T-helper 9 cell (primary cell): ENCODE measurements at regions not wholly inside any gene's neighbourhood (a gene's known extent, or its start where the extent isn't known, plus 50 kb on each side); places are given as distances from the start of the nearest gene placed in this dataset.
"Not testable (repeated sequence)": the region's sequence is repeated elsewhere in the genome, so short reads cannot be mapped to it uniquely, and the experiment has no call there.

Experiments
- DNase-seq: peaks from one replicate; pipeline ENCODE4 v3.0.0-alpha.2; 2020

DNA sequence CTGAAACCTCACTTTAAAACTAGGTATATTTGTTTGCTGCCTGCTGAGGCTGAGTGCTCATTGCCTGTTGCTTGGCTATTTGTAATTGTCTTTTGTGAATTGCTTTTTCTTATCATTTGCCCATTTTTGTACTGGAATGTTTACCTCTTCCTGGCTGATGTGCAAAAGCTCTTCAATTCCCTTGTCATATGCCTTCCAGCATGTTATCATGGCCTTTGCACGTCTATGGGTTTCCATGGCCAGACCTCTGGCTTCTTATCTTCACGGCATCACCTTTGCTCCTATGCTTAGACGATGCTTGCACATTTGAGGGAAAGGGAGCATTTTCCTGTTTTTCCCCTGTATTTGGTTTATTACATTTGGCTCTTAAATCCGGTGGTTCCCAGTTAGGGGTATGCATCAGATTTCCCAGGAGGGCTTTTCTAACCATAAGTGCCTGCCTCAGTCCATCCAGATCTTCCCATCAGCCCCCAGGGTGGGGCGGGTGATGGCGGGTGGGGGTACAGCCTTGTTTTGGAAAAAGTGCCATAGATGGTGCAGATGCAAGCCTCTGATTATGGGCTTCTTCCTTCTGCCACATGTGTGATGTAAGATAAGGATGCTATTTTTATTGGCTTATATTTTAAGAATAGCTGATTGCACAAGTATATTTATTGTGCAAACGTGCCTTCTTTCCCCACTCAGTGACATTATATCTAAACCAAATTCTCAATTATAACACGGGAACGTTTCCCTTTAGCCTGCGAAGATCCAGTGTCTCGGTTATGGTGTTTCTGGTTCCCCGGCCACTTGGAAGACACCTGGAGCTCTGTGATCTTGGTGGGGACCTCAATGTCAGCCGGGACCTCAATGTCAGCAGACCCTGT, 70.6 kb upstream of the SEPTIN5 start:
- no peak for DNase-seq

DNA sequence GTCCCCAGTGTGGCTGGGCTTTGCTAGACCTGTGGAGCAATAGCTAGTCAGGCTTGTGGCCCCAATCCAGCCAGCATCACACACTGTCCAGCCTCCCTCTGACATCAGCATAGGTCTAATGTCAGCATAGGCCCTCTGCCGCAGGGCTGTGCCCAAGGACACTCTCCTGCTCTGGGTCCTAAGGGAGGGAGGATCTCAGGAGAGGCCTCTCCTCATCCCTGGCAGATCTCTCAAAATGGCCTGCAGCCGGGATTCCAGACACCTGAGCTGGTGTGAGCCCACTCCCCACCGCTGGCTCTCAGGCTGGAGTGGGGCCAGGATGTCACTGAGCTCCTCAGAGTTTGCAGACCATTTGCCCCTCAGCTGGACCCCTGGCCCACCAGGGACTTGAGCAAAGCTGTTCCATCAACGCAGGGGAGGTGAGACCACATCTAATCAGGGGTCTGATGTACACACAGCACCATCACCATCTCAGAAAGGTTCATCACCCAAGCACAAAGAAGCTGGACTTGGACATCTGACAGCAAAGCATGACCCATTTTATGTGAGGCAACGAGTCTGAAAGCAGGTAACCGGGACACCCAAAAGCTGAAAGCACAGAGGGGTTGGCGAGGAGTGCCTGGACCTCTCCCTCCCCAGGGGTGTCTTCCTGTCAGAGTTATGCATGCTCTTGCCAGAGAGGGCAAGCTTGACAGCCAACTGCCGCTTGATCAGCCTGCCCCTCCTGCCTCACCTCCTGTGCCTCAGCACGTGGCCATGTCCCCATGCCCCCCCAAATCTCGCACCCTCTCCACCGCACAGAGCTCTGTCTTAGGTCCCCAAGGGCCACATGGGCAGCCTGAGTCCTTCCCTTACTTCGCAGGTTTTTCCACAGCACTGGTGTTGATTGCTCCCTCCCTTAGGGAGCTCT, 69.7 kb upstream of the SEPTIN5 start:
- DNase-seq: no peak

DNA sequence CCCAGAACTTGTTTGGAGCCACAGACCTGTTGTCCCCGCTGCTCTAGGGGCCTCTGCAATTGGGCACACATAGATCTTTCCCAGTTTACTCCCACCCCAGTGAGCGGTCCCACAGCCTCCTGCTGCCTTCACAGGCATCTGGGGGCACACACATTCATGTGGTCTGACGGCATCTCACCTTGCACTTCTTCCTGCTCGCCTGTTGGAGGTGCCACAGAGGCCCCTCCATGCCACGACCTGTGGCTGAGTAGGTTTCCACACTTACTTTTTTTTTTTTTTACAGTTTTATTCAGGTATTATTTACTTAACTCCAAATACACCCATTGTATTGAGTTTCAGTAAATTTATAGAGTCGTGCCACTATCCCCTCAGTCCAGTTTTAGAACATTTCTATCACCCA, 68.9 kb upstream of the SEPTIN5 start:
- DNase-seq: no peak

DNA sequence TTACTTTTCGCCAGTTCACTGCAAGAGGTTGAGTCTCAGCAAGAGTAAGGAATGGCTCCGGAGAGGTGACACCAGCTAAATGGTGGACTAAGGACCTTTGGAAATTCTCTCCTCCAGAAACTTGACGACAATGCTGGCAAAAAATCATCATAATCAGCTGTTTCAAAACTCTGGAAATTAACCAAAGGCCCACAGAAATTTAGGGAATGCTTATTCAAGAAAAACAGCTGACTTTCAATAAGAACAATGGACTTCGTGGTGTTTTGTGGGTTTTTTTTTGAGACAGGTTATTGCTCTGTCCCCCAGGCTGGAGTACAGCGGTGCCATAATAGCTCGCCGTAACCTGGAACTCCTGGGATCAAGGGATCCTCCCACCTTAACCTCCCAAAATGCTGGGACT, 68.4 kb upstream of the SEPTIN5 start:
- no peak for DNase-seq

DNA sequence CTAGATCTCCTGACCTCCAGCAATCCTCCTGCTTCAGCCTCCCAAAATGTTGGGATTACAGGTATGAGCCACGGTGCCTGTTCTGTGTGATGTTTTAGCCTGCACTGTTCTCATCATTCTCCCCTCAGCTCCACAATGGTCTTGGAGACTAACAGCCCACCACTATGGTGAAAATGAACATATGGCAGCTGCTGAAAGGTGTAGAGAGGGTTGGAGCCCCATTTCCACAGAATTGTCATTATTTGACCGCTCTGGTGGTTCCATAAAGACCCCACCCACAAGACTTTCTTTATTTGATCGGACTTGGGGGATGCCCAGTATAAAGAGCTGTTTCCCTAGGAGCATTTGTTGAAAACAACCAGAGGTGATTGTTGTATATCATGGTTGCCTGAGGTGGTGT, 67.9 kb upstream of the SEPTIN5 start:
- no peak for DNase-seq

DNA sequence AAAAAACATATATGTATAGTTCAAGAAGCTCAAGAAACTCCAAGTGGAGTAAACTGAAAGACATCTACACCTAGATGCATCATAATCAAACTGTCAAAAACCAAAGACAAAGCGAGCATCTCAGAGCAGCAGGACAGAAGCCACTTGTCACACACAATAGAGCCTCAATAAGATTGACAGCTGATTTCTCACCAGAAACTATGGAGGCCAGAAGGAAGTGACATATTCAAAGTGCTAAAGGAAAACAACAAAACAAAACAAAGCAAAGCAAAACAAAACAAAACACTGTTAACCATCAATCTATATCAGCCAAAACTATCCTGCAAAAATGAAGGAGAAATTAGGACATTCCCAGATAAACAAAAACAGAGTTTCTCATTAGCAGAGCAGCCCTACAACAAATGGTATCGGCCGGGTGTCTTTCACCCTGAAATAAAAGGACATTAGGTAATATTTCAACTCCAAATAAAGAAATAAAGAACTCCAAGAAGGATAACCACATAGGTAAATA, 65.8 kb upstream of the SEPTIN5 start:
- no peak for DNase-seq

DNA sequence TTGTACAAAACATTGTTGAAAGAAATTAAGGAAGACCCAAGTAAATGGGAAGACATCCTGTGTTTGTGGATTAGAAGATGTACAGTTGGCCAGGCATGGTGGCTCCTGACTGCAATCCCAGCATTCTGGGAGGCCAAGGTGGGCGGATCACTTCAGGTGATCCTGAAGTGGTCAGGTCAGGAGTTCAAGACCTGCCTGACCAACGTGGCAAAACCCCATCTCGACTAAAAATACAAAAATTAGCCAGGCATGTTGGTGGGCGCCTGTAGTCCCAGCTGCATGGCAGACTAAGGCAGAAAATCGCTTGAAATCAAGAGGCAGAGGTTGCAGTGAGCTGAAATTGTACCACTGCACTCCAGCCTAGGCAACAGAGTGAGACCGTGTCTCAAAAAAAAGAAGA, 62.0 kb upstream of the SEPTIN5 start:
- no peak for DNase-seq

DNA sequence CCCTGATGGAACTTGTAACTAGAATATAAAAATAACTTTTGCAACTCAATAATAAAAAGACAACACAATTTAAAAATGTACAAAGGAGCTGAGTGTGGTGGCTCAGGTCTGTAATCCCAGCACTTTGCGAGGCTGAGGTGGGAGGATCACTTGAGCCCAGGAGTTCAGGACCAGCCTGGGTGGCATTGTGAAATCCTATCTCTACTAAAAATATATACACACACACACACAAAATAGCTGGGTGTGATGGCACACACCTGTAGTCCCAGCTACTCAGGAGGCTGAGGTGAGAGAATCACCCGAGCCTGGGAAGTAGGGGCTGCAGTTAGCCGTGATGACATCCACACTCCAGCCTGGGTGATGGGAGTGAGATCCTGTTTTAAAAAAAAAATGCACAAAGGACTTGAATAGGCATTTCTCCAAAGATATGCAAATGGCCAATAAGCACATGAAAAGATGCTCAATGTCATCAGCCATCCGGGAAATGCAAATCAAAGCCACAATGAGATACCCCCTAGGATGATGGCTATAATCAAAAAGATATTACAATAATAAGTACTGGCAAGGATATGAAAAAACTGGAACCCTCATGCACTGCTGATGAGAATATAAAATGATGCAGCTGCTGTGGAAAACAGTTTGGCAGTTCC, 59.8 kb upstream of the SEPTIN5 start:
- no peak for DNase-seq

DNA sequence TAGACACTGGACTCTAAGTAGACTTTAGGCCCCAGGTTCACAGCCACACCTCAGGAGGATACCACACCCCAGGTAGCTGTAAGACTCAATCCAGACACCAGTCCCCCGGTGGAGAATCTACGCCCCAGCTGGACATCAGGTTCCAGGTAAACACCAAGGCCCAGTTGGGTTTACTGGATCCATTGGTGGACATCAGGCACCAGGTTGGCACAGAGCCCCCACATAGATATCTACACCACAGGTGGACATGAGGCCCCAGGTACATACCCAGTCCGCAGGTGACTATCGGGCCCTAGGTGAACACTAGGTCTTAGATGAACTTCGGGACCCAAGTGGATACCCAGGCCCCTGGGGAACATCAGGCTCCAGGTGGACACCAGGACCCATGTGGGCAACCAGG, 58.9 kb upstream of the SEPTIN5 start:
- no peak for DNase-seq

DNA sequence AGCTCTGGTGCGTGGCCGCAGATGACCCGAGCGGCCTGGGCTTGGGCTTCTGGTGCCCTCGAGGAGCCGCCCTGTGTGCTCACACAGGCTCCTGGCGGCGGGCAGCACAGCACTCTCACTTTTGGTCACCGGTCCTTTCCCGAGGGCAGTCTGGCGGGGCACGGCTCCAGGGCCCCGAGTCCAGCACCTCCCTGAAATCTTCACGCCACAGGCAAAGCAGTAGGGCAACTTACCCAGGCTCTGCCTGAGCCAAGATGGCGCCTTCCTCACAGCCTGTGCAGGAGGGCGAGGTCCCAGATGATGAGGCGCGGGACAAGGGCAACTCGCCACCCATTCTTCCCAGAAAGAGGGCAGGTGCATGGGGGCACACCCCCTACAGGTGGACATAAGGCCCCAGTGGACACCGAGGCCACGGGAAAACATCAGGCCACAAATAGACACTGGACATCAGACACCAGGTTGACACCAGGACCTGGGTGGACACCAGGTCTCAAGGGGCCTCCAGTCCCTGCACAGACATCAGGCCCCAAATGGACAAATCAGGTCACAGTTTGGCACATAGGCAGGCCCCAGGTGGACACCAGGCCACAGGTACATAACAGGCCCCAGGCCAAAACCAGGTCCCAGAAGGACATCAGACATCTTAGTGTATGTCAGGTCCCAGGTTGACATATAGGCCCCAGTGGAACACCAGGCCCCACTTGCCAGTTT, 57.6 kb upstream of the SEPTIN5 start:
- DNase-seq: no peak

DNA sequence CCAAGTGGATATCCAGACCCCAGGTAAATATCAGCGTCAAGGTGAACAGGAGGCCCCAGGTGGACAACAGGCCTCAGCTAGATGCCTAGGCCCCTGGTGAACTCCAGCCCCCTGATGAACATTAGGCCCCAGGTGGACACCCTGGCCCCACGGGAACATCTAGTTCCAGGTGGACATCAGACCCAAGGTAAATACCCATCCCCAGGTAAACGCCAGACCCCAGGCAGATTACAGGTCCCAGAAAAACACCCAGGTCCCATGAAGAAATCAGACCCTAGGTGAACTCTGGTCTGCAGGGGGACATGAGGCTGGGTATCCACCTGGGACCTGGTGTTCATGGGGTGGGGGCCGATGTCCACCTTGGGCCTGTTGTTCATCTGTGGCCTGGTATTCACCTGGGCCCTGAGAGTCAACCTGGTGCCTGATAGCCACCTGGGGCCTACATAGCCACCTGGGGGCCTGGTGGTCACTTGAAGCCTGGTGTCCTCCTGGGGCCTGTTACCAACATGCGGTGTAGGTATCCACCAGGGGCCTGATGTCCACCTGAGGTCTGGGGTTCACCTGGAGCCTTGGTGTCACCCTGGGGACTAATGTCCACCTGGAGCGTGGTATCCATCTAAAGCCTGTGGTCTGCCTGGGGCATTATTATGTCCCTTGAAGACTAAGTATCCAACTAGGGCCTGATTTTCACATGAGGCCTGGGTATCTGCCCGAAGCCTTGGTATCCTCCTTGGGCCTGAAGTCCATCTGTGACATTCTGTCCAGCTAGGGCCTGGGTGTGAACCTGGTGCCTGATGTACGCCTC, 56.8 kb upstream of the SEPTIN5 start:
- DNase-seq: no peak

DNA sequence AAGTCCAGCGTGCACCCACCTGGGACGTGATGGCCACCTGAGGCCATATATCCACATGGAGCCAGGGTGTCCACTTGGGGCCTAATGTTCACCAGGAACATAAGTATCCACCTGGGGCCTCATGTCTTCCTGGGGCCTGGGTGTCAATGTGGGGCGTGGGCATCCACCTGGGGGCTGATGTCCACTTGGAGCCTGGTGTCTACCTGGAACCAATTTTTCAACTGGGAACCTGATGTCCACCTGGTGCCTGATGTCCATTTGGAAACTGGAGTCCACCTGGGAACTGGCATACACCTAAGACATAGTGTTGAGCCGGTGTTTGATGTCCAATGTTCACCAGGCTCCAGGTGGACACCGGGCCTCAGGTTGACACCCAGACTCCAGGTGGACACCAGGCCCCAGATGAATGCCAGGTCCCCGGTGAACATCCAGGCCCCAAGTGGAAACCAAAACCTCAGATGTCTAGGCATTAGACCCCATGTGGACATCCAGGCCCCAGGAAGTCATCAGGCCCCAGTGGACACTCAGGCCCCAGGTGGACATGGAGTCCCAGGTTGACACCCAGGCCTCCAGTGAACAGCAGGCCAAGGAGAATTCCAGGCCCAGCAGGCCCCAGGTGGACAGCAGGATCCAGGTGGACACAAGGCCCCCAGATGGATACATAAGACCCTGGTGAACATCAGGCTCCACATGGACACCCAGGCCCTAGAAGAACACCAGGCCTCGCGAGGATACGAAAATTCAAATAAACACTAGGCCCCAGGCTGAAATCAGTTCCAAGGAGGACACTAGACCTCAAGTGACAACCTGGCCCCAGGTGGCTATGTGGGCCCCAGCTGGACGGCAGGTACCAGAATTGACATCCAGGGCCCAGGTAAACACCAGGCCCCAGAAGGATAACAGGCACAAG, 56.0 kb upstream of the SEPTIN5 start:
- DNase-seq: no peak

DNA sequence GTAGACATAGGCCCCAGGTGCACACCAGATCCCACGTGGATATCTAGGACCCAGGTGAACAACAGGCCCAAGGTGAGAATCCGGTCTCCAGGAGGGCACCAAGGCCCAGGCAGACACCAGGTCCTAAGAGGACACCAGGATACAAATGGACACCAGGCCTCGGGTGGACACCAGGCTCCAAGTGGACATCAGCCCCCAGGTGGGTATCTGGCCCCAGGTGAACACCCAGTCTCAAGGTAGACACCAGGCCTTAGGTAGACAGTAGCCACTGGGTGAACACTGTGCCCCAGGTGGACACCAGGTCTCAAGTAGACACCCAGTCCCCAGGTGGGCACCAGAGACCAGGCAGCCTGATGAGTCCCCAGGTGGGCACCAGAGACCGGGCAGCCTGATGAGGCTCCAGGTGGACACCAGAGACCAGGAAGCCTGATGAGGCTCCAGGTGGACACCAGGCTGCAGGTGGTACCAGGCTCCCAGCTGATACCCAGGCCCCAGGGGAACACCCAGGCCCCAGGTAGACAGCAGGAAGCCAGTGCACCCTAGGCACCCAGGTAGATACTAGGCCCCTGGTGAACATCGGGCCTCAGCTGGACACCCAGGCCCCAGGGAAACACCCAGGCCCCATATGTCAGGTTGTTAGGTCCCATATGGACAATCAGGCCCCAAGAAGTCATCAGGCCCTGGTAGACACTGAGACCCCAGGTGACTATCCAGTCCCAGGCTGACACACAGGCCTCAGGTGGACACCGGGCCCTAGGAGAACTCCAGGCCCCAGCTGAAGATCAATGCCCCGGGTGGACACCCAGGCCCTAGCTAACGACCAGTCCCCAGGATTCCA, 55.1 kb upstream of the SEPTIN5 start:
- no peak for DNase-seq

DNA sequence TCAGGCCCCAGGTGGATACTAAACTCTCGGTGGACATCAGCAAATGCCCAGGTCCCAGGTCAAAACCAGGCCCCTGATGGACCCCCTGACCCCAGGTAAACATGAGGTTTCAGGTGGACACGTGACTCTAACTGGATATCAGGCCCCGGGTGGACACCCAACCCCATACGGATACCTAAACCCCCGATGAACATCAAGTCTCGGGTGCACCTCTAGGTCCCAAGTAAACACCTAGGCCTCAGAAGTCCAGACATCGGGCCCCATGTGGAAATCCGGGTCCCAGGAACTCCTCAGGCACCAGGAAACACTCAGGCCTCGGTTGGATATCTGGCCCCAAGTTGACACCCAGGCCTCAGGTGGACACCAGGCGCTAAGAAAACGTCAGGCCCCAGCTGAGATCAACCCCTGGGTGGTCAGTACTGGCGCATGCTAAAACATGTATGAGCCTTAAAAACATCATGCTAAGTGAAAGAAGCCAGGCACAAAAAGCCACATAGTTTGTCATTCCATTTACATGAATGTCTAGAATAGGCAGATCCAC, 54.4 kb upstream of the SEPTIN5 start:
- DNase-seq: no peak

DNA sequence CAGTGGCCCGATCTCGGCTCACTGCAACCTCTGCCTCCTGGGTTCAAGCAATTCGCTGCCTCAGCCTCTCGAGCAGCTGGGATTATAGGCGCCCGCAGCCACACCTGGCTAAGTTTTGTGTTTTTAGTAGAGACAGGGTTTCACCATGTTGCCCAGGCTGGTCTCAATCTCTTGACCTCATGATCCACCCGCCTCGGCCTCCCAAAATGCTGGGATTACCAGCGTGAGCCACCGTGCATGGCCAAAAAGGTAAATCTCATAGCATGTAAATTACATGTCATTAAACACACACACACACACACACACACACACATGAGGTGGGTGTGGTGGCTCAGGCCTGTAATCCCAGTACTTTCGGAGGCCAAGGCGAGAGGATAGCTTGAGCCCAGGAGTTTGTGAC, 53.7 kb upstream of the SEPTIN5 start:
- not testable (repeated sequence) for DNase-seq

DNA sequence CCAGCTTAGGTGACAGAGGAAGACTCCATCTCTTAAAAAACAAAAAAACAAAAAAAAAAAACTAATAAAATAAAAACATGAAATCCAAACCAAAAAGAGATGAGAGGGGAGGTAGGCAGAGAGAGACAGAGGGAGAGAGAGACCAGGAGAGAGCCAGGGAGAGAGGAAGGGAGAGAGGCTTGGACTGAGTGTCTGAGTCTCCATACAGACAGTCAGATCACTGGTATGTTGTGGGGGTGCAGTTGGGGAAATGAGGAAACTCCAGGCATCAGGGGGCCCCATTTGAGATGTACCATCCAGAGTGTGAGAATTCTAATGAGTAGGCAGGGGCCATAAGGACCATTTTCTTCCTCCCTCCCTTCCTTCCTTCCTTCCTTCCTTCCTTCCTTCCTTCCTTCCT, 53.1 kb upstream of the SEPTIN5 start:
- no peak for DNase-seq

DNA sequence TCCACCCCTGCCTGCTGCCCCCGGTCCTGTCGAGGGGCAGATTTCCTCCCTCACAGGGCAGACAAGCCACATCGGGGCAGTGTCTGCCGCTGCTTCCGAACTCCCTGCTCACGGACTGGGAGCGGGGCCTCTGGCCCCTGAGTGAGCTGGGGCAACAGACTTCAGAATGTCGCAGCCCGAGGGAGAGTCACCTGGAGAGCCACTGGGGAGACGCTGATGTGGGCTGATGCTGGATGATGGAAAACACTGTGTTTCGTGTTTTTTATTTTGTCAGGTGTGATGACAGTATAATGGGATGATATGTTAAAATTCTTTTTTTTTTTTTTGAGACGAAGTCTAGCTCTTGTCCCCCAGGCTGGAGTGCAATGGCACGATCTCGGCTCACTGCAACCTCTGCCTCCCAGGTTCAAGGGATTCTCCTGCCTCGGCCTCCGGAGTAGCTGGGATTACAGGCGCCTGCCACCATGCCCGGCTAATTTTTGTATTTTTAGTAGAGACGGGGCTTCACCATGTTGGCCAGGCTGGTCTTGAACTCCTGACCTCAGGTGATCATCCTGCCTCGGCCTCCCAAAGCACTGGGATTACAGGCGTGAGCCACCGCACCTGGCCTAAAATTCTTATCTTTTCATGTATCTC, 52.1 kb upstream of the SEPTIN5 start:
- not testable (repeated sequence) for DNase-seq

DNA sequence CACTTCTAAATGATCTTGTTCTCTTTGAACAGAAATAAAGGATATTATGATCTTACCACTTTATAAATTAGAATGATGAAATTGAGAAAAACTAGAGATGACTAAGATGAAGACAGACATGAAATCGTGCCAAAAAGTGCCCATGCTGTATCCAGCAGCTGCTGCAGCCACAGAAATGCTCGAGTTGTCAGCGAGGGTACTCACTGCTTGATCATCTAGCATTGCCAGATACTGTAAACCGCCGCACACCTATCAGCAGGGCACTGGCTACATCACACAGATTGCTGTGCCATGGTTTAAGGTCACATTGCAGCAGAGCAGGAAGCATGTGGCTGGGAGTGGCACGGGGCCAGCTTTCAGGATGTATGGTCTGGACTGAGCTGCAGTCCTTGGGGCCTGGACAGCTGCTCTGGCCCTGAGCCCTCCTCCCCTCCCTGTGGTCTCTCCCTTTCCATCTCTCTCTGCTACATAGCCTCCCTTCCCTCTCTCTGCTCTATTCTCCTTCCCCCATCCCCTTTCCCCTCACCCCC, 51.0 kb upstream of the SEPTIN5 start:
- no peak for DNase-seq
